Subcutaneous abdominal adipose tissue (tissue), 5 donors: ENCODE measurements at regions not wholly inside any gene's neighbourhood (a gene's known extent, or its start where the extent isn't known, plus 50 kb on each side); places are given as distances from the start of the nearest gene placed in this dataset.

Source experiments
- H3K27ac ChIP-seq: one replicate; pipeline ENCODE4 v1.7.0; 2013; ENCODE audit warnings: low read depth, mild to moderate bottlenecking, inconsistent platforms, low read length, moderate library complexity
- H3K27me3 ChIP-seq, 5 donors: one replicate each; pipeline ENCODE4 v1.7.0; 2013; ENCODE audit warnings: low read length in 5 of 5, inconsistent platforms in 1 of 5; ENCODE audit not compliant: control insufficient read depth in 5 of 5, insufficient read depth in 4 of 5
- H3K36me3 ChIP-seq, 5 donors: one replicate each; pipeline ENCODE4 v1.7.0; 2013; ENCODE audit warnings: low read length in 5 of 5; ENCODE audit not compliant: control insufficient read depth in 5 of 5, insufficient read depth in 5 of 5
- H3K4me1 ChIP-seq, 5 donors: one replicate each; pipeline ENCODE4 v1.7.0; 2013; ENCODE audit warnings: low read length in 5 of 5, mild to moderate bottlenecking in 3 of 5, moderate library complexity in 1 of 5; ENCODE audit not compliant: control insufficient read depth in 5 of 5, insufficient read depth in 5 of 5
- H3K4me3 ChIP-seq, 5 donors: one replicate each; pipeline ENCODE4 v1.7.0; 2013; ENCODE audit warnings: low read length in 5 of 5, low read depth in 1 of 5
- H3K9ac ChIP-seq, 5 donors: one replicate each; pipeline ENCODE4 v1.7.0; 2013; ENCODE audit warnings: low read length in 5 of 5, mild to moderate bottlenecking in 4 of 5, moderate library complexity in 3 of 5
- H3K9me3 ChIP-seq, 5 donors: one replicate each; pipeline ENCODE4 v1.7.0; 2013; ENCODE audit warnings: low read length in 5 of 5; ENCODE audit not compliant: control insufficient read depth in 5 of 5
- donor health status: healthy.
- donor health status: healthy.
- donor health status: healthy.
- donor health status: healthy.
- donor health status: healthy.

GRCh38 chr3:35200056-35200455, 439.3 kb upstream of the ARPP21 start:
- Histone ChIP-seq H3K27me3 (no peaks in the 10 kb centered on the region), H3K9ac (no peak overlapping the region), H3K4me1 (no peaks in the 10 kb centered on the region), H3K9me3 (no peaks in the 10 kb centered on the region), H3K36me3 (no peaks in the 10 kb centered on the region), H3K27ac (no peak overlapping the region), H3K4me3 (no peak overlapping the region)

GRCh38 chr3:35201211-35201610, 438.1 kb upstream of the ARPP21 start:
- H3K27me3 ChIP-seq, result no peaks in the 10 kb centered on the region
- H3K4me3 ChIP-seq, result no peak overlapping the region
- H3K9me3 ChIP-seq, result peaks cover 0 to 2% (median 0%) of the 10 kb centered on the region in 5 donors
- no peak overlapping the region for H3K9ac ChIP-seq
- no peaks in the 10 kb centered on the region for H3K36me3 ChIP-seq
- no peaks in the 10 kb centered on the region for H3K4me1 ChIP-seq
- H3K27ac ChIP-seq, result no peak overlapping the region

- peaks cover 0 to 5% (median 0%) of the 10 kb centered on the region in 5 donors for H3K9me3 ChIP-seq
- no peaks in the 10 kb centered on the region for H3K4me1 ChIP-seq
- H3K4me3 ChIP-seq, result no peak overlapping the region
- H3K27ac ChIP-seq, result no peak overlapping the region
- H3K36me3 ChIP-seq, result no peaks in the 10 kb centered on the region
- no peaks in the 10 kb centered on the region for H3K27me3 ChIP-seq
- no peak overlapping the region for H3K9ac ChIP-seq
Measured at GRCh38 chr3:35215525-35216500, 423.5 kb upstream of the ARPP21 start.

GRCh38 chr3:35216501-35217266, 422.6 kb upstream of the ARPP21 start:
- no peak overlapping the region for H3K9ac ChIP-seq
- no peak overlapping the region for H3K4me3 ChIP-seq
- no peak overlapping the region for H3K27ac ChIP-seq
- H3K36me3 ChIP-seq, result no peaks in the 10 kb centered on the region
- no peaks in the 10 kb centered on the region for H3K4me1 ChIP-seq
- no peaks in the 10 kb centered on the region for H3K27me3 ChIP-seq
- H3K9me3 ChIP-seq, result peaks cover 0 to 5% (median 0%) of the 10 kb centered on the region in 5 donors

GRCh38 chr3:35223632-35224394, 415.5 kb upstream of the ARPP21 start:
- Histone ChIP-seq H3K9me3 (no peaks in the 10 kb centered on the region), H3K27ac (no peak overlapping the region), H3K36me3 (no peaks in the 10 kb centered on the region), H3K4me1 (no peaks in the 10 kb centered on the region), H3K27me3 (no peaks in the 10 kb centered on the region), H3K4me3 (no peak overlapping the region), H3K9ac (no peak overlapping the region)

- Histone ChIP-seq H3K9me3 (no peaks in the 10 kb centered on the region), H3K27me3 (no peaks in the 10 kb centered on the region), H3K4me1 (no peaks in the 10 kb centered on the region), H3K27ac (no peak overlapping the region), H3K9ac (no peak overlapping the region), H3K4me3 (no peak overlapping the region), H3K36me3 (no peaks in the 10 kb centered on the region)
Measured at GRCh38 chr3:35224565-35225295, 414.6 kb upstream of the ARPP21 start.

GRCh38 chr3:35241236-35241635, 398.1 kb upstream of the ARPP21 start:
- H3K4me1 ChIP-seq, result no peaks in the 10 kb centered on the region
- no peak overlapping the region for H3K9ac ChIP-seq
- no peak overlapping the region for H3K27ac ChIP-seq
- H3K9me3 ChIP-seq, result peaks cover 0 to 2% (median 0%) of the 10 kb centered on the region in 5 donors
- H3K36me3 ChIP-seq, result no peaks in the 10 kb centered on the region
- H3K27me3 ChIP-seq, result no peaks in the 10 kb centered on the region
- no peak overlapping the region for H3K4me3 ChIP-seq

GRCh38 chr3:35254917-35255316, 384.4 kb upstream of the ARPP21 start:
- Histone ChIP-seq H3K27me3 (no peaks in the 10 kb centered on the region), H3K9me3 (peaks cover 0 to 2% (median 0%) of the 10 kb centered on the region in 5 donors), H3K4me3 (no peak overlapping the region), H3K9ac (no peak overlapping the region), H3K36me3 (no peaks in the 10 kb centered on the region), H3K27ac (no peak overlapping the region), H3K4me1 (no peaks in the 10 kb centered on the region)

- no peak overlapping the region for H3K27ac ChIP-seq
- H3K36me3 ChIP-seq, result no peaks in the 10 kb centered on the region
- H3K9me3 ChIP-seq, result peaks cover 0 to 2% (median 0%) of the 10 kb centered on the region in 5 donors
- H3K27me3 ChIP-seq, result no peaks in the 10 kb centered on the region
- H3K4me3 ChIP-seq, result no peak overlapping the region
- no peaks in the 10 kb centered on the region for H3K4me1 ChIP-seq
- no peak overlapping the region for H3K9ac ChIP-seq
Measured at GRCh38 chr3:35257641-35258040, 381.7 kb upstream of the ARPP21 start.
